Stimulated activated CD4-positive, alpha-beta T cell treated with anti-CD3 and anti-CD28 coated beads, Interleukin-12 subunit alpha, Interleukin-12 subunit beta, amount 100 ng/mL, for 48 hours (primary cell): ENCODE measurements at regions not wholly inside any gene's neighbourhood (a gene's known extent, or its start where the extent isn't known, plus 50 kb on each side); places are given as distances from the start of the nearest gene placed in this dataset.
"Not testable (repeated sequence)": the region's sequence is repeated elsewhere in the genome, so short reads cannot be mapped to it uniquely, and the experiment has no call there.

Experiments
- DNase-seq, 3 donors: peaks; one replicate each; pipeline ENCODE4 v3.0.0-alpha.2; 2020; ENCODE audit warnings: low read depth in 2 of 3, low spot score in 1 of 3

- no peak for DNase-seq
Observed at GRCh38 chr16:72458035-72458434, 286.1 kb upstream of the PMFBP1 start.

DNA sequence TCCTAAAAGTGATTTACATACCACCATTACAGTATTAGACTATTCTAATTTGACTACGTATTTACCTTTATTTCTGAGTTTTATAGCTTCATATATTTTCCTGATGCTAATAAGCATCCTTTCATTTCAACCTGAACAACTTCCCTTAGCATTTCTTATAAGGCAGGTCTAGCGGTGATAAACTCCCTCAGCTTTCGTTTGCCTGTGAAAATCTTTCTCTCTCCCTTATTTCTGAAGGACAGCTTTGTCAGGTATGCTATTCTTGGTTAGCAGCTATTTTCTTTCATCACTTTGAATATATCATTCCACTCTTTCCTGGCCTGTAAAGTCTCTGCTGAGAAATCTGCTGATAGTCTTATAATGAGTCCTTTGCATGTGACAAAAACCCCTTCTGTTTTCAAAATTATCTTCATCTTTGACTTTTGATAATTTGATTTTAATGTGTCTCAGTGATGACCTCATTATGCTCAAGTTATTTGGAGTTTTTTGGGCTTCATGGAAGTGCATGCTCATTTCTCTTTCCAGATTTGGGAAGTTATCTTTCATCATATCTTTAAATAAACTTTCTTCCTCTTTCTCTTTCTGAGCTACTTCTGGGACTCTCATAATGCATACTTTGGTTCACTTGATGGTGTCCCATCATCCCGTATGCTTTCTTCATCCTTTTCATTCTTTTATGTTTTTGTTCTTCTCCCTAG, 285.4 kb upstream of the PMFBP1 start:
- no peak for DNase-seq

DNA sequence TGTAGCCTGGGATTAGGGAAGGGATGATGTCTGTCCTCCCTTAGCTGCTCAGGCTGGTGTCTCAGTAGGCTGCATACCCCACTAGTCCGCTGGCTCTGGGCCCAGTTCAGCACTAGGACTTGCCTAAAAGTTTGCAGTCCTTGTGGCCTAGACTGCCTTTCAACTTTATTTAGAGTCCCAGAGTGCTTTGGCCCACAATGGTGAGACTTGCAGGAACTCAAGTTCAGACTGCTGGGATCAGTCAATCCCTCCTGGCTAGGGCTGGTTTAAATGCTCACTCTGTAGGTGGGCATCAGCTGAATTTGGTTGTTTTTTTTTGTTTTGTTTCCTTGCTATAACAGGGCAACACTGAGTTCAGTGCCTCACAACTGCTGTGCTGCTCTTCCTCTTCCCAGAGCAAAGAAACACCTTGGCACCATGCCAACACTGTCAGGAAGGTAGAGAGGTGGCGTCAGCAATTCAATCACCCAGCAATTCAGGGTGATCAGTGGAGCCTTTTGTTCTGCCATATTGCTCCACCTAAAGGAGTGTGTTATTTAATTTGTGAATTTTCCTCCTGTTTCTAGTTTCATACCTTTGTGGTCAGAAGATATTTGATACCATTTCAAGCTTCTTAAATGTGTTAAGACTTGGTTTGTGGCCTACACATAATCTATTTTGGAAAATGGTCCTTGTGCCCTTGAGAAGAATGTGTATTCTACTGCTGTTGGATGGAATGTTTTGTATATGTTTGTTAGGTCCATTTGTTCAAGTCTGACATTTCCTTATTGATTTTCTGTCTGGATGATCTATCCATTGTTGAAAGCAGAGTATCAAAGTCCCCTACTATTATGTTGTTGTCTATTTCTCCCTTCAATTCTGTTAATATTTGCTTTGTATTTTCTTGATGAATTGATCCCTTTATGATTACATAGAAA, 284.0 kb upstream of the PMFBP1 start:
- DNase-seq, result no peak

- not testable (repeated sequence) for DNase-seq
Observed at GRCh38 chr16:72453856-72454255, 281.9 kb upstream of the PMFBP1 start.

DNA sequence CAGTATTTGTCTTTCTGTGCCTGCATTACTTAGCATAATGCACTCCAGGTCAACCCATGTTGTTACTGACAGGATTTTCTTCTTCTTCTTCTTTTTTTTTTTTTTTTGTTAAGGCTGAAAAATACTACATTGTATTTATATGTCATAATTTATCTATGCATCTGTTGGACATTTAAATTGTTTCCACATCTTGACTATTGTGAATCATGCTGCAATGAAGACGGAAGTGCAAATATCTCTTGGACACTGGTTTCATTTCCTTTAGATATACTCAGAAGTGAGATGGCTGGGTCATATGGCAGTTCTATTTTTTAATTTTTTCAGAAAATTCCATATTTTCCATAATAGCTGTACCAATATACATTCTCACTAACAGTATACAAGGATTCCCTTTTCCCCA, 272.7 kb upstream of the PMFBP1 start:
- DNase-seq, result no peak

DNA sequence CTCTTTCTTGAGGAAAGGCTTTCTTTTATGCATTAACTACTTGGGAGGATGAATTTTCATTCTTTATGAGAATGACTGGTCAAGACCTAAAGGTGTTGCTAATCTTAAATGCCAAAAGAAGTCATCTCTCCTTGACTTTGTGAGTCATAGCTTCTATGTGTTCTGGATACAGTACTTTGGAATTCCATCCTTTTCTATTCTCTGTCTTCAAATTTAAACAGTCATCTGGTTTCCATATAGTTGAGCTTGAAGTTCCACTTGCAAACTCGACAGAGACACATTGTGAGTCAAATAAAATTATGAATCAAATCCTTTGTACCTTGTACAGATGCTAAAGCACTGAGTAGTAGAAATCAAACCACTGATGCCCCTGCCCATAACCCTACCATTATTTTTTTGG, 271.9 kb upstream of the PMFBP1 start:
- no peak for DNase-seq

DNA sequence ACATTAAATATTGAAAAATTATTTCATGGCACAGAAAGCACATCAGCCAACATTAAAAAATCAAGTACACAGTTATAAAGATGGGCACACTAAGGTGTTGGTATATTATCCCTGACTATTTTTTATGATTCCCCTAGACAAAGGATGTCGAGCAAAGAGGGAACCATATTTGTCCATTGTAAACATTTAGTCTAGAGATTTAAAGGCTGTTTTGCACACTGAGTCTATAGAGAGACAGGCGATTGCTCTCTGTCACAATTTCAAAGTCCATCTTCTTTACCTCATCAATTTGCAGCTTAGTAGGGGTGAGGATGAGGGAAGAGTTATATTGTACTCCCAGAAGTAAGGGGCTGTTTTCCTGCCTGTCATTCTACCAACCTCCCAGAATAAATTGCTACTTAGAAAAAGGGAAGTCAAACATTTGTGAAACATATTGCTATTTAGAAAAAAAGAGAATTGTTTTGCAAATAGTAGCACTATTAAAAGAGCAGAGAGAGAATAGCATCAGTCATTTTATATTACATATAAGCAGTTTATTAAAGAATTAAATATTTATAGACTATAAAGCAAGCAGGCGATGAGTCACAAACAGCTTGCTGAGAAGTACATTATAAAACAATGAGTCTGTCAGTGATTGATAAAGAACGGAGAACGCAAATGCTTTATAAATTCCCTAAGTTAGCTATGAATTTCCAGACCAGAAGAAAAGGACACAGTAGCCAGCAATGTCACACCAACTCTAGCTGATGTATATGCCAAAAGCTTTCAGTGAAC, 270.6 kb upstream of the PMFBP1 start:
- DNase-seq, result no peak

DNA sequence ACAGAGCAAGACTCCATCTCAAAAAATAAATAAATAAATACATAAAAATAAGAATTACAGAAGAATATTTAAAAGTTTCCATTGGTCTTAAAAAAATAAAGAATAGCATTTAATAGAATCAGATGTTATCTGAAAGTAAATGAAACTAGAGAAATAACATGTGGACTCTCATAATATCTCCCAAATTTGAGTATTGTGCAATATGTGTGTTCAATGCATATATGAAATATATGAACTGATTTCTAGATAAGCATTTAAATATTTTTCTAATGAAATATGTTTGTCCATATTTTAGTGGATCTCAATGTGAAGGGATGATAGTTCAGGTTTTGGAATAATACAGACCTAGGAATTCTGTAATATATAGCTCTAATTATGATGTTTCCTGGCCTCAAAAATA, 265.9 kb upstream of the PMFBP1 start:
- DNase-seq, result no peak

DNA sequence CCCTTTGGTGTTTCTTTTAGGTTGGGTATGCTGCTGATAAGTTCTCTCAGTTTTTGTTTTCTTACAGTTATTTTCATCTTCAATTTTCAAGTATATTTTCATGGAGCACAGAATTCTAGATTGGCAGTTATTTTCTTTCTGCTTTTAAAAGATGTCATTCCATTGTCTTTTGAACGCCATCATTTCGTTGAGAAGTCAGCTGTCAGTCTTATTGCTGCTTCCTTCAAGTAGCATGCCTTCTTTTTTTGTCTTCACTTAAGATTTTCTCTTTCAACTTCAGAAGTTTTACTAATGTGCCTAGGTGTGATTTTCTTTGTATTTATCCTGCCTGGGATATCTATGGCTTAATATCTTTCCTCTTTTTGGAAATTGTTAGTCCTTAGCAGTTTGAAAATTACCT, 262.2 kb upstream of the PMFBP1 start:
- no peak for DNase-seq

GRCh38 chr16:72430121-72430520, 258.2 kb upstream of the PMFBP1 start:
- DNase-seq, result no peak

GRCh38 chr16:72429671-72430081, 257.7 kb upstream of the PMFBP1 start:
- DNase-seq, result no peak

DNA sequence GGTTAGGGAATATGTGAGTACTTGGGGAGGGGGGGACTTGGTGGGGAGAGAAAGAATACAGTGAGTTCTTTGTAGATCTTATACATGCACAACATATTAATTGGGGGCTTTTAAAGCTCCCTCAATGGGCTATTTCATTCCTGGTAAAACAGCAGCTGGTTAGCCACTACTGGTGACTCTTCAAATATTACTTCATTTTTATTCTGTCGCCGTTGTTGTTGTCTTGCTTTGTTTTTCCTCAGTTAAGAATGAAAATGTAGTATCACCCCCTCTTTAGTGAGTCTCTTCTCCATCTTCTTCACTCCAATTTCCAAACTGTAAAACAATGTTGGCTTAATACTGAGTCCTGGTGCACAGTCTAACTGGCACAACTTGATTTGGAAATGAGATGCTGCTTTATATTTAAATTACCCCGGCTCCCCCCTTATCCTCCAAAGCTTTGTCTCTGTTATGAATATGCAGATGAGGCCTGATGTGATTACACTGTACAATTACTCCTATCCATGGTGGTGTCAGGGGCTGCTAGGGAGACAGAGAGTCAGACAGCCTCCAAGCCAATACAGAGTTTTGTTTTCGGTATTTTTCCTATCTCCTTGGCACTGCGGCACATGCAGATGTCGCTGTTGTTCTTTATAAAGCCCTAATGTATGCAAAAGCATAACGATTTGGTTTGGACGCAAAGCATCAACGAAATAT, 256.9 kb upstream of the PMFBP1 start:
- no peak for DNase-seq

GRCh38 chr16:72427783-72428331, 255.9 kb upstream of the PMFBP1 start:
- DNase-seq, result no peak

- no peak for DNase-seq
Observed at GRCh38 chr16:72427051-72427782, 255.3 kb upstream of the PMFBP1 start.

DNA sequence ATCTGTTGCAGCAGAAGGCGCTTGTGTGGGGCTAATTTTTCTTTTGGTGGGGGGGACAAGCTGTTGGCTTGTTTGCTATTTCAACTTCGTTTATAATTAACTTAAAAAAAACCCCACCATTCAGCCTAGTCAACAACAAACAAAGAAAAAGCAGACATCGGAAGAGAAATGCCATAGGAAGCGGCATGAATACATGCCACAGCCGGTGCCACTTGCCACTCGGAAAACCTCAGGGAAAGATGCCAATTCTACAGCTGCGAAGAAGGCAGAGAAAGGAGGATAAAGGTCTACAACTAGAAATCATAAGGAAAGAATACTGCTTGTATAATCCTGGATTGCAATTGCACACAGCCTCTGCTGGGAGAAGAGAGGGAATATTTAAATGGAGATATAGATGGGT, 254.4 kb upstream of the PMFBP1 start:
- no peak for DNase-seq

DNA sequence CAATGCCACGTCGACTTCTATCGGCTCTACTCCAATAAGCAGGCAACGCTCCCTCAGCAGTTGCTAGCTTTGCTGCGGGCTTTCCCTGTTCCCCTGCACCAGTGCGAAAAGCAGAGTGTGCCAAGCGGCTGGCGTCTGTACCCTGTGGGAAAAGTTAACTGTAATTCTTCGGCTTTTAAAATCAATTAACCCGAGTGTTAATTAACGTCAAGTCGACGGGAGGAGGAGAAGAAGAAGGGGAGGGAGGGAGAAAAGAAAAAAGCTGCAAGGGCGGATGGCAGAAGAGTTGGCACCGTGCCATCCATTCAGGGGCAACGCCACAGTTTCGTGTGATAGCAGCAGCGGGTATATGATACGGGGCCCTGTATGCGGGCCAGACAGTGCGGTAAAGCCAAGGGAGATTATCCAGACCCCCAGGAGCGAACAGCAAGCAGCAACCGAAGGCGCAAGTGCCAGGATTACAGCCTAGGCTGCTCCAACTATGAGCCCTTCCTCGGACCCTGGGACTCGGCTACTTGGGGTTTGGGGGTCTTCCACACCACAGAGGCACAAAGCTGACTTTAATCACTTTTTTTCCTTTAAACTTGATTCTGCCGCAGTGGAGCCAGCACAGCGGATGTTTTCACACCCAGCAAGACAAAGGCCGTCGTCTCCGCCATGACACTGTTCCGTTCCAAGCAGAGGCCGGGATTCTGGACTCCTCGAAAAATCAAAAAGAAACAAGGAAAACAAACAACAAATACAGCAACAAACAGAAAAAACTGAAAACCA, 253.8 kb upstream of the PMFBP1 start:
- DNase-seq, result no peak

- no peak for DNase-seq
Observed at GRCh38 chr16:72424757-72425156, 252.8 kb upstream of the PMFBP1 start.

DNA sequence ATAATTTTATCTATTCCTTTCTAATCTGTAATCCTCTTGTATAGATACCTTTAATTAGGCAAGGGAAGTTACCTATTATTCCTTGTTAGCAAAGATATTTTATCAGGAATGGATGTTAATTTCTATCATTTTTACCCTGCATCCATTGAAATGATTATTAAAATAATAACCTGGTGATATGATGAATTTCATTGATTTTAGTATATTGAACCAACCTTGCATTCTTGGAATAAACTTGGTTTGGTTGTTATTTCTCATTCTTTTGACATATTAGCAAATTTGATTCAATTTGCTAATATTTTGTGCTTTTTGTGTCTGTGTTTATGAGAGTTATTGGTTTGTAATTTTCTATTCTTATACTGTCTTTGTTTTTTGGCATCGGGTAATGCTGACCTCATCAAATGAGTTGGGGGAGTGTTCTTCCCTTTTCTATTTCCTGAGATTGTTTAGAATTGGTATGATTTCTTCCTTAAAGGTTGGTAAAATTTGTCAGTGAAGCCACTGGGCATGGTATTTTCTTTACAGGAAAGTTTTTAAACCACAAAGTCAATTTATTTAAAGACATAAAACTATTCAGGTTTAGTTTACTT, 250.4 kb upstream of the PMFBP1 start:
- DNase-seq, result no peak

DNA sequence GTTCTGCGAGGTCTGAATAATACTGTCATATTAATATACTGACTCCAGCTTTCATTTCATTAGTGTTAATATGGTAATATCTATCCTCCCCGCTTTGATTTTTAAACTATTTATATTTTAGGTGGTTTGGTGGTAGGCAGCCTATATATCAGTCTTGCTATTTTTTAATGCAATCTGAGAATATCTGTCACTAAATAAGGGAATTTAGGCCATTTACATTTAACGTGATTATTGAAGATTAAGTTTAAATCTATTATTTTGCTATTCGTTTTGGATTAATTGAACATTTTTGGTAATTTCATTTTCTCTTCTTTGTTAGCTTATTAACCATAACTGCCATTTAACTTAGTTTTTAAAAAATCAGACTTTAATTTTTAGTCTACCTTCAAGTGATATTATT, 247.7 kb upstream of the PMFBP1 start:
- no peak for DNase-seq
